ENCODE measurements at regions not wholly inside any gene's neighbourhood (a gene's known extent, or its start where the extent isn't known, plus 50 kb on each side); places are given as distances from the start of the nearest gene placed in this dataset.
"Not testable (repeated sequence)": the region's sequence is repeated elsewhere in the genome, so short reads cannot be mapped to it uniquely, and the experiment has no call there.

GRCh38 chr14:86774916-86775315 lies 1218.1 kb downstream of the GALC start:
- no peak overlapping the region for H3K4me3 ChIP-seq (ENCODE audit: low read depth, low read length)
- CTCF ChIA-PET = no interaction called here
- TF ChIP-seq CTCF (IDR thresholded peaks at IDR 0.05; ENCODE audit: insufficient read depth, low read length, missing control alignments) = no peak
- POLR2A ChIA-PET = no interaction called here
- no peak for DNase-seq (ENCODE audit: low read depth, low spot score)

GRCh38 chr14:86772075-86772474 lies 1220.9 kb downstream of the GALC start:
- CTCF ChIA-PET = interaction anchor here (0.7 kb wide), 1 partner anchor 15 kb away, joined by 3 read pairs; no protein-coding TSS in a partner anchor

GRCh38 chr14:86770186-86770585 lies 1222.8 kb downstream of the GALC start:
- ChIA-PET CTCF (no interaction called here), POLR2A (no interaction called here)
- TF ChIP-seq CTCF (IDR thresholded peaks at IDR 0.05; ENCODE audit: insufficient read depth, low read length, missing control alignments) = no peak
- no peak overlapping the region for H3K4me3 ChIP-seq (ENCODE audit: low read depth, low read length)
- no peak for DNase-seq (ENCODE audit: low read depth, low spot score)

More at GRCh38 chr14:86772075-86772474, 1220.9 kb downstream of the GALC start:
- no peak for DNase-seq (ENCODE audit: low read depth, low spot score)
- TF ChIP-seq CTCF (IDR thresholded peaks at IDR 0.05; ENCODE audit: insufficient read depth, low read length, missing control alignments) = no peak
- no peak overlapping the region for H3K4me3 ChIP-seq (ENCODE audit: low read depth, low read length)
- POLR2A ChIA-PET = no interaction called here

- CTCF ChIA-PET = no interaction called here
- H3K4me3 ChIP-seq (ENCODE audit: low read depth, low read length) = no peak overlapping the region
- DNase-seq (ENCODE audit: low read depth, low spot score) = no peak
- TF ChIP-seq CTCF (IDR thresholded peaks at IDR 0.05; ENCODE audit: insufficient read depth, low read length, missing control alignments) = no peak
- POLR2A ChIA-PET = no interaction called here
Measured at GRCh38 chr14:86766469-86766868, 1226.5 kb downstream of the GALC start.

- H3K4me3 ChIP-seq (ENCODE audit: low read depth, low read length) = no peak overlapping the region
- no peak for TF ChIP-seq CTCF (IDR thresholded peaks at IDR 0.05; ENCODE audit: insufficient read depth, low read length, missing control alignments)
- ChIA-PET CTCF (no interaction called here), POLR2A (no interaction called here)
- no peak for DNase-seq (ENCODE audit: low read depth, low spot score)
Measured at GRCh38 chr14:86761611-86762010, 1231.4 kb downstream of the GALC start.

GRCh38 chr14:86756521-86757190 lies 1226.7 kb downstream of the FLRT2 start:
- ChIA-PET POLR2A (no interaction called here), CTCF (no interaction called here)
- H3K4me3 ChIP-seq (ENCODE audit: low read depth, low read length) = no peak overlapping the region
- TF ChIP-seq CTCF (IDR thresholded peaks at IDR 0.05; ENCODE audit: insufficient read depth, low read length, missing control alignments) = no peak
- DNase-seq (ENCODE audit: low read depth, low spot score) = no peak

GRCh38 chr14:86750488-86750887 lies 1220.5 kb downstream of the FLRT2 start:
- POLR2A ChIA-PET; DNase-seq (ENCODE audit: low read depth, low spot score); H3K4me3 ChIP-seq (ENCODE audit: low read depth, low read length); CTCF ChIA-PET: not testable (repeated sequence)

Data from AG04449 (cell line).